A673 (cell line): ENCODE measurements at regions not wholly inside any gene's neighbourhood (a gene's known extent, or its start where the extent isn't known, plus 50 kb on each side); places are given as distances from the start of the nearest gene placed in this dataset.

ENCODE experiments used
- EZH2 ChIP-seq: fragments of 200-600 bp; sonication (generic); IDR thresholded peaks from 2 replicates; pipeline ENCODE4 v1.6.1; 2017; ENCODE audit warnings: borderline replicate concordance, low read depth, mild to moderate bottlenecking, mixed read lengths, antibody characterized with exemption, low read length; ENCODE audit not compliant: poor library complexity, severe bottlenecking
- TF ChIP-seq, protein P1 (sequence below): fragments of 300-800, 200-600 bp; sonication (generic); conservative IDR thresholded peaks from 2 replicates; pipeline ENCODE4 v1.5.1; 2017; ENCODE audit warnings: low read depth, mild to moderate bottlenecking, antibody characterized with exemption, low read length, moderate library complexity, mixed read lengths

- TF ChIP-seq, protein P1, sequence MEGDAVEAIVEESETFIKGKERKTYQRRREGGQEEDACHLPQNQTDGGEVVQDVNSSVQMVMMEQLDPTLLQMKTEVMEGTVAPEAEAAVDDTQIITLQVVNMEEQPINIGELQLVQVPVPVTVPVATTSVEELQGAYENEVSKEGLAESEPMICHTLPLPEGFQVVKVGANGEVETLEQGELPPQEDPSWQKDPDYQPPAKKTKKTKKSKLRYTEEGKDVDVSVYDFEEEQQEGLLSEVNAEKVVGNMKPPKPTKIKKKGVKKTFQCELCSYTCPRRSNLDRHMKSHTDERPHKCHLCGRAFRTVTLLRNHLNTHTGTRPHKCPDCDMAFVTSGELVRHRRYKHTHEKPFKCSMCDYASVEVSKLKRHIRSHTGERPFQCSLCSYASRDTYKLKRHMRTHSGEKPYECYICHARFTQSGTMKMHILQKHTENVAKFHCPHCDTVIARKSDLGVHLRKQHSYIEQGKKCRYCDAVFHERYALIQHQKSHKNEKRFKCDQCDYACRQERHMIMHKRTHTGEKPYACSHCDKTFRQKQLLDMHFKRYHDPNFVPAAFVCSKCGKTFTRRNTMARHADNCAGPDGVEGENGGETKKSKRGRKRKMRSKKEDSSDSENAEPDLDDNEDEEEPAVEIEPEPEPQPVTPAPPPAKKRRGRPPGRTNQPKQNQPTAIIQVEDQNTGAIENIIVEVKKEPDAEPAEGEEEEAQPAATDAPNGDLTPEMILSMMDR, result no peak
- no peak for TF ChIP-seq EZH2
These were observed 87.4 kb upstream of the AGAP1 start for GRCh38 chr2:235406430-235406829.
